NT2/D1 (cell line): ENCODE measurements at regions not wholly inside any gene's neighbourhood (a gene's known extent, or its start where the extent isn't known, plus 50 kb on each side); places are given as distances from the start of the nearest gene placed in this dataset.

Experiments
- SUZ12 ChIP-seq: IDR thresholded peaks from 2 replicates; pipeline ENCODE4 v1.6.1; 2011; ENCODE audit not compliant: insufficient read length, insufficient read depth; ENCODE audit errors: extremely low read depth
- YY1 ChIP-seq: IDR thresholded peaks from 2 replicates; pipeline ENCODE4 v1.6.1; 2011; ENCODE audit not compliant: insufficient read length, insufficient read depth
- ZNF274 ChIP-seq: IDR thresholded peaks from 2 replicates; pipeline ENCODE4 v1.6.1; 2011; ENCODE audit warnings: mild to moderate bottlenecking, low read depth, low read length

GRCh38 chr7:41796331-41796730 lies 93.4 kb upstream of the INHBA start:
- TF ChIP-seq YY1 (no peak), ZNF274 (no peak), SUZ12 (no peak)
